ENCODE measurements at regions not wholly inside any gene's neighbourhood (a gene's known extent, or its start where the extent isn't known, plus 50 kb on each side); places are given as distances from the start of the nearest gene placed in this dataset.
"Not testable (repeated sequence)": the region's sequence is repeated elsewhere in the genome, so short reads cannot be mapped to it uniquely, and the experiment has no call there.

- Histone ChIP-seq H3K9ac (ENCODE audit: low read length) (no peak overlapping the region), H3K79me2 (ENCODE audit: low read length) (no peaks in the 10 kb centered on the region), H3K27me3 (replicated peaks; ENCODE audit: insufficient read depth, low read length) (no peaks in the 10 kb centered on the region), H3K27ac (ENCODE audit: low read length) (no peak overlapping the region), H3K9me2 (replicated peaks; ENCODE audit: insufficient read depth, low read length) (no peaks in the 10 kb centered on the region), H3K9me3 (replicated peaks; ENCODE audit: insufficient read depth, low read length) (no peaks in the 10 kb centered on the region), H3K4me3 (ENCODE audit: low read length) (no peak overlapping the region), H3F3A (ENCODE audit: insufficient read depth, low read length) (no peaks in the 10 kb centered on the region), H4K20me1 (ENCODE audit: insufficient read depth, low read length) (no peaks in the 10 kb centered on the region), H2AFZ (ENCODE audit: low read length) (no peak overlapping the region), H3K4me1 (ENCODE audit: low read length) (no peaks in the 10 kb centered on the region), H3K36me3 (replicated peaks; ENCODE audit: insufficient read depth, low read length) (no peaks in the 10 kb centered on the region), H3K4me2 (ENCODE audit: low read depth, low read length) (no peak overlapping the region)
- DNase-seq = no peak
- TF ChIP-seq CTCF (IDR thresholded peaks at IDR 0.05; ENCODE audit: low read length) (no peak), EZH2 (optimal IDR thresholded peaks at IDR 0.05; ENCODE audit: low read depth, low read length) (no peak), EZH2phosphoT487 (IDR thresholded peaks at IDR 0.05; ENCODE audit: low read length) (no peak)
Observed at GRCh38 chrX:122303761-122304160, 880.3 kb upstream of the GRIA3 start.

- no peaks in the 10 kb centered on the region for H3K79me2 ChIP-seq (ENCODE audit: low read length)
- no peak overlapping the region for H3K27ac ChIP-seq (ENCODE audit: low read length)
- no peaks in the 10 kb centered on the region for H4K20me1 ChIP-seq (ENCODE audit: insufficient read depth, low read length)
- no peak overlapping the region for H3K4me2 ChIP-seq (ENCODE audit: low read depth, low read length)
- no peak for DNase-seq
- no peaks in the 10 kb centered on the region for H3K27me3 ChIP-seq (replicated peaks; ENCODE audit: insufficient read depth, low read length)
- no peaks in the 10 kb centered on the region for H3F3A ChIP-seq (ENCODE audit: insufficient read depth, low read length)
- no peak for TF ChIP-seq EZH2phosphoT487 (IDR thresholded peaks at IDR 0.05; ENCODE audit: low read length)
- TF ChIP-seq CTCF (IDR thresholded peaks at IDR 0.05; ENCODE audit: low read length) = no peak
- TF ChIP-seq EZH2 (optimal IDR thresholded peaks at IDR 0.05; ENCODE audit: low read depth, low read length) = no peak
- H3K9me3 ChIP-seq (replicated peaks; ENCODE audit: insufficient read depth, low read length) = no peaks in the 10 kb centered on the region
- H2AFZ ChIP-seq (ENCODE audit: low read length) = no peak overlapping the region
- H3K9ac ChIP-seq (ENCODE audit: low read length) = no peak overlapping the region
- H3K36me3 ChIP-seq (replicated peaks; ENCODE audit: insufficient read depth, low read length) = no peaks in the 10 kb centered on the region
- no peaks in the 10 kb centered on the region for H3K9me2 ChIP-seq (replicated peaks; ENCODE audit: insufficient read depth, low read length)
- H3K4me1 ChIP-seq (ENCODE audit: low read length) = no peaks in the 10 kb centered on the region
- H3K4me3 ChIP-seq (ENCODE audit: low read length) = no peak overlapping the region
Observed at GRCh38 chrX:122344816-122345215, 839.3 kb upstream of the GRIA3 start.

- Histone ChIP-seq H3K4me2 (ENCODE audit: low read depth, low read length) (no peak overlapping the region), H3K4me3 (ENCODE audit: low read length) (no peak overlapping the region), H3K9me3 (replicated peaks; ENCODE audit: insufficient read depth, low read length) (no peaks in the 10 kb centered on the region), H3K27ac (ENCODE audit: low read length) (no peak overlapping the region), H3K36me3 (replicated peaks; ENCODE audit: insufficient read depth, low read length) (no peaks in the 10 kb centered on the region), H3K27me3 (replicated peaks; ENCODE audit: insufficient read depth, low read length) (no peaks in the 10 kb centered on the region), H2AFZ (ENCODE audit: low read length) (no peak overlapping the region), H3F3A (ENCODE audit: insufficient read depth, low read length) (no peaks in the 10 kb centered on the region), H3K9me2 (replicated peaks; ENCODE audit: insufficient read depth, low read length) (no peaks in the 10 kb centered on the region), H3K9ac (ENCODE audit: low read length) (no peak overlapping the region), H3K79me2 (ENCODE audit: low read length) (no peaks in the 10 kb centered on the region), H4K20me1 (ENCODE audit: insufficient read depth, low read length) (no peaks in the 10 kb centered on the region), H3K4me1 (ENCODE audit: low read length) (no peaks in the 10 kb centered on the region)
- DNase-seq = no peak
- TF ChIP-seq EZH2phosphoT487 (IDR thresholded peaks at IDR 0.05; ENCODE audit: low read length) (no peak), EZH2 (optimal IDR thresholded peaks at IDR 0.05; ENCODE audit: low read depth, low read length) (no peak), CTCF (IDR thresholded peaks at IDR 0.05; ENCODE audit: low read length) (no peak)
Observed at GRCh38 chrX:122363112-122363795, 820.8 kb upstream of the GRIA3 start.

GRCh38 chrX:122375533-122375932 is 808.5 kb upstream of the GRIA3 start:
- not testable (repeated sequence) for DNase-seq; H3K27me3 ChIP-seq (replicated peaks; ENCODE audit: insufficient read depth, low read length); H3F3A ChIP-seq (ENCODE audit: insufficient read depth, low read length); H3K9me2 ChIP-seq (replicated peaks; ENCODE audit: insufficient read depth, low read length); H3K79me2 ChIP-seq (ENCODE audit: low read length); H2AFZ ChIP-seq (ENCODE audit: low read length); H3K36me3 ChIP-seq (replicated peaks; ENCODE audit: insufficient read depth, low read length); H3K27ac ChIP-seq (ENCODE audit: low read length); H3K9me3 ChIP-seq (replicated peaks; ENCODE audit: insufficient read depth, low read length); H3K4me1 ChIP-seq (ENCODE audit: low read length); H3K4me2 ChIP-seq (ENCODE audit: low read depth, low read length); H3K9ac ChIP-seq (ENCODE audit: low read length); H3K4me3 ChIP-seq (ENCODE audit: low read length); H4K20me1 ChIP-seq (ENCODE audit: insufficient read depth, low read length)
